ENCODE measurements at regions not wholly inside any gene's neighbourhood (a gene's known extent, or its start where the extent isn't known, plus 50 kb on each side); places are given as distances from the start of the nearest gene placed in this dataset.

DNA sequence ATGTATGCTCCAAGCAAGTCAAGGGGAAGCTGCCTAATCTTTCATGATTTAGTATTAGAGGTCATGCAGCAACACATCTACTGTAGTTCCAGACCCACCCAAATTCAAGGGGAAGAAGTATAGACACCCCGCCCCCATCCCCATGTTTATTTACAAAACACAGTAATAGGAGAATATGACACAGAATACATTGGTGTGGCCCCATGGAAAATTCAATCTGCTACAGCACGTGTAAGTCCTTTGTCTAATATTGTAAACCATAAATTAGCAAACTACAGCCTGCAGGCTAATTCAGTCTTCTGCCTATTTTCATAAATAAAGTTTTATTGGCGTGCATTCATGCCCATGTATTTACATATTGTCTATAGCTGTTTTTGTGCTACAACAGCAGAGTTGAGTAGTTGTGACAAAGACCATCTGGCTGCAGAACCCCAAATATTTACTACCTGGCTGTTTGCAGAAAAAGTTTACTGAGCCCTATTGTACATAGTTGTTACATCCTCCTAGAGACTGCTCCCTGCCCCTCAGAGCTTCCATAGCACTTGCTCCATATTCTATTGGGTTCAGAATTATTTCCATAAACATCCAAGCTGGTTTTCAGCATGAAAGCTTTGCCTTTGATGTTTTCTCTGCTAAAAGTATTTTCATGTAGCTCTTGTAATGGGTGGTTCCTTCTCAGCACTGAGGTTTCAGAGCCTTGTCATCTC is 326.8 kb upstream of the CPEB2 start:
- Histone ChIP-seq H3K36me3 (ENCODE audit: control insufficient read depth in 2 of 4, insufficient read depth in 4 of 4, low read length in 3 of 4) (no peaks in the 10 kb centered on the region), H4K5ac (ENCODE audit: insufficient read length, low read depth, low read length) (no peak overlapping the region), H3K4ac (replicated peaks; ENCODE audit: insufficient read length, low read depth, low read length) (no peak overlapping the region), H3K56ac (replicated peaks; ENCODE audit: insufficient read length, low read depth, low read length) (no peak overlapping the region), H3K27me3 (replicated peaks in 1 of 4; ENCODE audit: control insufficient read depth in 3 of 4, extremely low read depth in 1 of 4, insufficient read depth in 3 of 4, low read length in 3 of 4) (no peaks in the 10 kb centered on the region), H3K9ac (replicated peaks in 1 of 4; ENCODE audit: extremely low read depth in 1 of 4, low read depth in 3 of 4, low read length in 3 of 4) (no peak overlapping the region), H2BK12ac (ENCODE audit: low read depth, low read length) (no peak overlapping the region), H2BK20ac (ENCODE audit: low read length) (no peak overlapping the region), H3K4me3 (ENCODE audit: extremely low read depth in 1 of 4, insufficient read depth in 2 of 4, low read depth in 3 of 4, low read length in 4 of 4) (no peak overlapping the region), H2BK15ac (ENCODE audit: low read length) (no peak overlapping the region), H2AK5ac (ENCODE audit: low read depth, low read length) (no peak overlapping the region), H4K20me1 (replicated peaks in 1 of 2; ENCODE audit: control insufficient read depth in 1 of 2, insufficient read depth in 2 of 2, low read length in 2 of 2) (no peaks in the 10 kb centered on the region), H3K9me3 (ENCODE audit: insufficient read depth in 2 of 2, low read depth in 1 of 2, low read length in 1 of 2) (no peaks in the 10 kb centered on the region), H4K91ac (replicated peaks; ENCODE audit: insufficient read length, low read length) (no peak overlapping the region), H3K18ac (ENCODE audit: extremely low read depth, low read length) (no peak overlapping the region), H3K4me1 (replicated peaks in 1 of 4; ENCODE audit: control insufficient read depth in 3 of 4, insufficient read depth in 4 of 4, low read length in 3 of 4) (no peaks in the 10 kb centered on the region), H2BK5ac (ENCODE audit: low read depth, low read length) (no peak overlapping the region), H3K23ac (ENCODE audit: insufficient read length) (no peak overlapping the region), H2BK120ac (replicated peaks; ENCODE audit: low read depth, low read length) (no peak overlapping the region), H3K14ac (ENCODE audit: insufficient read length) (no peak overlapping the region), H3K27ac (ENCODE audit: low read depth, low read length) (no peak overlapping the region), H3K4me2 (ENCODE audit: insufficient read depth in 1 of 2, low read depth in 2 of 2, low read length in 2 of 2) (no peak overlapping the region), H2AFZ (ENCODE audit: low read length) (no peak overlapping the region), H3K23me2 (ENCODE audit: low read depth, low read length) (no peaks in the 10 kb centered on the region), H3K79me1 (ENCODE audit: low read depth, low read length) (no peaks in the 10 kb centered on the region), H4K8ac (ENCODE audit: extremely low read depth, insufficient read depth, low read length) (no peak overlapping the region), H3K79me2 (ENCODE audit: control insufficient read depth in 1 of 2, insufficient read depth in 2 of 2, low read length in 2 of 2) (no peaks in the 10 kb centered on the region)
- POLR2A ChIA-PET (ENCODE audit: partially characterized antibody): no interaction called here
- 91% methylated on average over 3 of the region's 3 CpGs; no CpG with 5 or more reads in 1 of the 2 experiments for WGBS, 2 experiments (ENCODE audit: extremely low coverage in 1 of 2, insufficient coverage in 1 of 2, insufficient read length in 1 of 2, insufficient replicate concordance in 2 of 2, low coverage in 1 of 2, low lambda C conversion rate in 2 of 2, missing lambda C conversion rate in 1 of 2)
- CTCF ChIA-PET (ENCODE audit: partially characterized antibody): interaction anchor here (1.0 kb wide), 1 partner anchor 78 kb away, joined by 3 read pairs; no protein-coding TSS in a partner anchor
- DNase-seq (ENCODE audit: low read depth in 1 of 2, low spot score in 2 of 2) (no peak), FAIRE-seq (no peak)
- TF ChIP-seq NRF1 (IDR thresholded peaks at IDR 0.05; ENCODE audit: low read depth, low read length) (no peak), BACH1 (IDR thresholded peaks at IDR 0.05; ENCODE audit: low read length) (no peak), KDM4A (IDR thresholded peaks at IDR 0.05; ENCODE audit: low read depth, low read length, severe bottlenecking) (no peak), CHD1 (IDR thresholded peaks at IDR 0.05; ENCODE audit: low read depth, low read length) (no peak), SIRT6 (IDR thresholded peaks at IDR 0.05; ENCODE audit: low read length) (no peak), ASH2L (IDR thresholded peaks at IDR 0.05; ENCODE audit: low read length) (no peak), CHD2 (IDR thresholded peaks at IDR 0.05; ENCODE audit: low read length) (no peak), GTF2F1 (IDR thresholded peaks at IDR 0.05; ENCODE audit: borderline replicate concordance, low read depth, low read length) (no peak), SUZ12 (IDR thresholded peaks at IDR 0.05; ENCODE audit: low read length) (no peak)
- TF ChIP-seq, protein P1, sequence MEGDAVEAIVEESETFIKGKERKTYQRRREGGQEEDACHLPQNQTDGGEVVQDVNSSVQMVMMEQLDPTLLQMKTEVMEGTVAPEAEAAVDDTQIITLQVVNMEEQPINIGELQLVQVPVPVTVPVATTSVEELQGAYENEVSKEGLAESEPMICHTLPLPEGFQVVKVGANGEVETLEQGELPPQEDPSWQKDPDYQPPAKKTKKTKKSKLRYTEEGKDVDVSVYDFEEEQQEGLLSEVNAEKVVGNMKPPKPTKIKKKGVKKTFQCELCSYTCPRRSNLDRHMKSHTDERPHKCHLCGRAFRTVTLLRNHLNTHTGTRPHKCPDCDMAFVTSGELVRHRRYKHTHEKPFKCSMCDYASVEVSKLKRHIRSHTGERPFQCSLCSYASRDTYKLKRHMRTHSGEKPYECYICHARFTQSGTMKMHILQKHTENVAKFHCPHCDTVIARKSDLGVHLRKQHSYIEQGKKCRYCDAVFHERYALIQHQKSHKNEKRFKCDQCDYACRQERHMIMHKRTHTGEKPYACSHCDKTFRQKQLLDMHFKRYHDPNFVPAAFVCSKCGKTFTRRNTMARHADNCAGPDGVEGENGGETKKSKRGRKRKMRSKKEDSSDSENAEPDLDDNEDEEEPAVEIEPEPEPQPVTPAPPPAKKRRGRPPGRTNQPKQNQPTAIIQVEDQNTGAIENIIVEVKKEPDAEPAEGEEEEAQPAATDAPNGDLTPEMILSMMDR (IDR thresholded peaks at IDR 0.05; ENCODE audit: control extremely low read depth in 1 of 3, insufficient read depth in 1 of 3, low read depth in 1 of 3, low read length in 3 of 3): no peak

Data from H1 (cell line).